ENCODE measurements at regions not wholly inside any gene's neighbourhood (a gene's known extent, or its start where the extent isn't known, plus 50 kb on each side); places are given as distances from the start of the nearest gene placed in this dataset.

- TF ChIP-seq, protein P1, sequence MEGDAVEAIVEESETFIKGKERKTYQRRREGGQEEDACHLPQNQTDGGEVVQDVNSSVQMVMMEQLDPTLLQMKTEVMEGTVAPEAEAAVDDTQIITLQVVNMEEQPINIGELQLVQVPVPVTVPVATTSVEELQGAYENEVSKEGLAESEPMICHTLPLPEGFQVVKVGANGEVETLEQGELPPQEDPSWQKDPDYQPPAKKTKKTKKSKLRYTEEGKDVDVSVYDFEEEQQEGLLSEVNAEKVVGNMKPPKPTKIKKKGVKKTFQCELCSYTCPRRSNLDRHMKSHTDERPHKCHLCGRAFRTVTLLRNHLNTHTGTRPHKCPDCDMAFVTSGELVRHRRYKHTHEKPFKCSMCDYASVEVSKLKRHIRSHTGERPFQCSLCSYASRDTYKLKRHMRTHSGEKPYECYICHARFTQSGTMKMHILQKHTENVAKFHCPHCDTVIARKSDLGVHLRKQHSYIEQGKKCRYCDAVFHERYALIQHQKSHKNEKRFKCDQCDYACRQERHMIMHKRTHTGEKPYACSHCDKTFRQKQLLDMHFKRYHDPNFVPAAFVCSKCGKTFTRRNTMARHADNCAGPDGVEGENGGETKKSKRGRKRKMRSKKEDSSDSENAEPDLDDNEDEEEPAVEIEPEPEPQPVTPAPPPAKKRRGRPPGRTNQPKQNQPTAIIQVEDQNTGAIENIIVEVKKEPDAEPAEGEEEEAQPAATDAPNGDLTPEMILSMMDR (conservative IDR thresholded peaks at IDR 0.05; ENCODE audit: low read depth, low read length), result no peak
- TF ChIP-seq EZH2 (IDR thresholded peaks at IDR 0.05; ENCODE audit: borderline replicate concordance, low read depth, low read length, poor library complexity, severe bottlenecking), result no peak
Observed at GRCh38 chr5:24773261-24773660, 128.5 kb upstream of the CDH10 start.

All from A673 (cell line).